ENCODE measurements at regions not wholly inside any gene's neighbourhood (a gene's known extent, or its start where the extent isn't known, plus 50 kb on each side); places are given as distances from the start of the nearest gene placed in this dataset.

DNA sequence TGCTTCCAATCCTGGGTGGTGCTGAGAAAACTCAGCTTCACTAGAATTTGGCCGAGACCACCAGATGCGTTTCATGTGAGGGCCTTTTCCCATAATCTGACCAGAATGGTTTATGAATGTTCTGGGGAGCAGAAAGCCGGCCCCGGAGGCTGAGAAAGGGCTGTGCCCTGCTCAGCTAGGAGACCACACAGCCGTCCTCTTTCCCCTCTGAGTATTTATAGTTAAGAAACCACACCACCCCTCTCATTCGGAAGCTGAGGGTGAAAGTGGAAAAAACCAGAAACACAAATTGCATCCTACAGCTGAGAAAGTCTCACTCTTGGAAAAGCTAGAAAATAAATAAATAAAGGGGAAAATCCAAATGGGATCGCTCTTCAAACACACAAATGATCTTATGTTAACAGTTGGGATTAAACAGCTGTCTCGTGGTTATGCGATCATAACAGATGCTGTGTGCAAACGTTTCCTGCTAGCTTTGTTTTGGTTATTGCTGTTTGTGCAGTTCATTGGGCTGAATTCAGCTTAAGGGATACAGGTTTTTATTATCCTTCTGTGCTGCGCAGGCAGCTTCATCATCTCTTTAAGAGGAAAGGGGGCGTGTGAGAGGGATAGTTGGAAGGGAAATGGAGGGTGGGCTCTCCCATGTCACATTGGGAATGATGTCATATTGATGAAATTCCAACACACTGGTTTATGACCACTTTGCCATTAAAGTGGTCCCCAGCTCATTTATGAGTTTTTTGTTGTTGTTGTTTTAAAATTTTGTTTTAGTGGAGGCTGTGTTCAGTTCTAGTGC, 1026.2 kb upstream of the NR2F2 start:
- Histone ChIP-seq H3K36me3 (ENCODE audit: insufficient read depth, low read depth, low read length) (no peaks in the 10 kb centered on the region), H3K9me3 (ENCODE audit: insufficient read depth, low read depth, low read length) (no peaks in the 10 kb centered on the region), H3K9ac (ENCODE audit: low read depth, low read length) (no peak overlapping the region), H3K27me3 (ENCODE audit: insufficient read depth, low read length) (no peaks in the 10 kb centered on the region), H3K4me3 (ENCODE audit: low read length) (no peak overlapping the region), H3K4me1 (ENCODE audit: insufficient read depth, low read length) (no peaks in the 10 kb centered on the region), H3K27ac (ENCODE audit: low read length) (no peak overlapping the region)

DNA sequence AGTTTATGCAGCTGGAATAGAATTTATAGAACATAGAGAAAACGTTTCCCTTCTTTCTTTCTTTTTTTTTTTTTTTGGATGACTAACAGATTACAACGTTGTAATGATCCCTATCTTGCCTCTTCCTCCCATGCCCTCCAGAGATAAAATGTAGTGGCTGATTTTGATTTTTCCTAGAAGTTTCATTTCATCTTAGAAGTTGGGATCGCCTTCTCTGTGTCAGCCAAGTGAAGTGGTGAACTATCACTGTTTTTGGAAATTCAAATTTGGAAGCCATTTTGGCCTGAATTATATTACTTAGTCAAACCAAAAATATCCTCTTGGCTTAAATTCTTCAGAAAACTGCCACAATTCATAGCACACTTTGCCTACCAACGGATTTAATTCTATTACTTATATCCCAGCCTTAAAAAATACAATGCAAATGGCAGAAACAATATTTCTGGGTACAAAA, 1025.5 kb upstream of the NR2F2 start:
- Histone ChIP-seq H3K36me3 (ENCODE audit: insufficient read depth, low read depth, low read length) (no peaks in the 10 kb centered on the region), H3K4me1 (ENCODE audit: insufficient read depth, low read length) (no peaks in the 10 kb centered on the region), H3K9ac (ENCODE audit: low read depth, low read length) (no peak overlapping the region), H3K4me3 (ENCODE audit: low read length) (no peak overlapping the region), H3K27me3 (ENCODE audit: insufficient read depth, low read length) (no peaks in the 10 kb centered on the region), H3K27ac (ENCODE audit: low read length) (no peak overlapping the region), H3K9me3 (ENCODE audit: insufficient read depth, low read depth, low read length) (no peaks in the 10 kb centered on the region)

DNA sequence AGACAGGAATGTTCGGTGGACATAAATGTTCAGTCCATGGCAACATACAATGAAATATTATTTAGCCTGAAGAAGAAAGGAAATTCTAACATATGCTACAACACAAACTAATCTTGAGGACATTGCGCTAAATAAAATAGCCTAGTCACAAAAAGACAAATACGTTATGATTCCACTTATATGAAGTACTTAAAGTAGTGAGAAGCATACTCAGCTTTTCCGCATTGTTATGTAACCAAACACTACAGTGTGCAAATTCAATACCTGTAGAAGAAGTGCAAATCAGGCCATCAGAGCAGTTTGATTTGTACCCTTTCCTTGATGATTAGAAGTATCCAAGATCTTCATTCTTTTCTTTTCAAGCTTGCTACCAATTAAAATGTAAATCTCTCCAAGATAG, 1023.4 kb upstream of the NR2F2 start:
- Histone ChIP-seq H3K9me3 (ENCODE audit: insufficient read depth, low read depth, low read length) (no peaks in the 10 kb centered on the region), H3K36me3 (ENCODE audit: insufficient read depth, low read depth, low read length) (no peaks in the 10 kb centered on the region), H3K4me1 (ENCODE audit: insufficient read depth, low read length) (no peaks in the 10 kb centered on the region), H3K9ac (ENCODE audit: low read depth, low read length) (no peak overlapping the region), H3K27me3 (ENCODE audit: insufficient read depth, low read length) (no peaks in the 10 kb centered on the region), H3K4me3 (ENCODE audit: low read length) (no peak overlapping the region), H3K27ac (ENCODE audit: low read length) (no peak overlapping the region)

DNA sequence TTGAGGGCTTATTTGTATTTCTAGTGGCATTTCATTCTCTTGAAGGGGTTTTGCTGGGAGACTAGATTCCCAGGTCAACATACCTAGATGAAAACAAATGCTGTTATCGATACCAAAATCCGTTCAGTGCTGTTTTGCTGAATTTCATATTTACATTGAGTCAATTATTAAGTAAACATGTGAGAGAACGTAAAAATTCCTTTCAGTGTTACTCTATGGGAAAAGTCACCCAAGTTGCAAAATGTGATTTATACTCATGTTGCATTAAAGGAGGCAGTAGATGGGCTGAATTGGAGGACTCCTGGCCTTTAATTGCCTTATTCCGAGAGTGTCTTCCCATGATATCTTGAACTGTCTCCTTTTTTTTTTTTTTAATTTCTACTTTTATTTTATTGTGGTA, 1011.3 kb upstream of the NR2F2 start:
- H3K9me3 ChIP-seq (ENCODE audit: insufficient read depth, low read depth, low read length): no peaks in the 10 kb centered on the region
- H3K27ac ChIP-seq (ENCODE audit: low read length): no peak overlapping the region
- H3K36me3 ChIP-seq (ENCODE audit: insufficient read depth, low read depth, low read length): no peaks in the 10 kb centered on the region
- no peaks in the 10 kb centered on the region for H3K27me3 ChIP-seq (ENCODE audit: insufficient read depth, low read length)
- H3K4me3 ChIP-seq (ENCODE audit: low read length): no peak overlapping the region
- H3K9ac ChIP-seq (ENCODE audit: low read depth, low read length): no peak overlapping the region
- no peaks in the 10 kb centered on the region for H3K4me1 ChIP-seq (ENCODE audit: insufficient read depth, low read length)

DNA sequence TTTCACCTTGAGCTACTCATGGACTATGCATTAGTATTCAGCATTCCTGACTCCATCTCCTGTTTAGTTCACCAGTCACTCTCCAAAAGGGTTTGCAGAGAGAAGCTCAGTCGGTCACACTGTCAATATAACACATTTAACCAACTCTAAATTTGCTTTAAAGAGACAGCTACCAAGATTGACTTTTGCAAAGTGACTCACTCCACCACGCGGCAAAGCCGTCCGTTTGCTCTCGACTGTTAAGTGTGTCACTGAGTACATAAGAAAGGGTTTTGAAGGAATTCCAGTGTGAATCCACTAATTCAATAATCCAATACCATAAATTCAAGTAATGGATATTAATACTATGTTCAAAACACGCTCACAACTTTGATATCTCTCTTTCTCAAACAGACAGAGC, 1006.7 kb upstream of the NR2F2 start:
- Histone ChIP-seq H3K4me1 (ENCODE audit: insufficient read depth, low read length) (no peaks in the 10 kb centered on the region), H3K36me3 (ENCODE audit: insufficient read depth, low read depth, low read length) (no peaks in the 10 kb centered on the region), H3K4me3 (ENCODE audit: low read length) (no peak overlapping the region), H3K9me3 (ENCODE audit: insufficient read depth, low read depth, low read length) (no peaks in the 10 kb centered on the region), H3K27me3 (ENCODE audit: insufficient read depth, low read length) (peaks cover 32% of the 10 kb centered on the region), H3K9ac (ENCODE audit: low read depth, low read length) (no peak overlapping the region), H3K27ac (ENCODE audit: low read length) (no peak overlapping the region)

DNA sequence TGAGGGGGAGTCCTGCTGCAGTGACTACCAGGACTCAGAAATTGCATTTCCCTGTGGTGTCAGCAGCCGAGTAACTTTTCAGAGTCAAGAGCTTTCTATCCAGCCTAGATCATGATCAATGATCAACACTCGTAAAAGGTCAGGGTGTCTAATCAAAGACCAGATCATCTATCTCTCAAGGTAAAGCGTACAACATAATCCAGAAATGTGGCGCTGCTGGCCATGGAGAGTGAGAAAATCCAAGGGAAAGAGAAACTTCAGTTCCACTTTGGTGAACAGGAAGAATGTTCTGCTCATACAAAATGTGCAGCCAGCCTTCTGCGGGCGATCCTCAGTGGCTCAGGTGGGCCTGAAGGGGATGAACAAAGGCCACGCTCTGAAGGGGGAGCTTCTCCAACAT, 1005.8 kb upstream of the NR2F2 start:
- no peak overlapping the region for H3K9ac ChIP-seq (ENCODE audit: low read depth, low read length)
- H3K4me3 ChIP-seq (ENCODE audit: low read length): no peak overlapping the region
- no peak overlapping the region for H3K27ac ChIP-seq (ENCODE audit: low read length)
- no peaks in the 10 kb centered on the region for H3K9me3 ChIP-seq (ENCODE audit: insufficient read depth, low read depth, low read length)
- H3K4me1 ChIP-seq (ENCODE audit: insufficient read depth, low read length): no peaks in the 10 kb centered on the region
- H3K27me3 ChIP-seq (ENCODE audit: insufficient read depth, low read length): peaks cover 32% of the 10 kb centered on the region
- no peaks in the 10 kb centered on the region for H3K36me3 ChIP-seq (ENCODE audit: insufficient read depth, low read depth, low read length)

DNA sequence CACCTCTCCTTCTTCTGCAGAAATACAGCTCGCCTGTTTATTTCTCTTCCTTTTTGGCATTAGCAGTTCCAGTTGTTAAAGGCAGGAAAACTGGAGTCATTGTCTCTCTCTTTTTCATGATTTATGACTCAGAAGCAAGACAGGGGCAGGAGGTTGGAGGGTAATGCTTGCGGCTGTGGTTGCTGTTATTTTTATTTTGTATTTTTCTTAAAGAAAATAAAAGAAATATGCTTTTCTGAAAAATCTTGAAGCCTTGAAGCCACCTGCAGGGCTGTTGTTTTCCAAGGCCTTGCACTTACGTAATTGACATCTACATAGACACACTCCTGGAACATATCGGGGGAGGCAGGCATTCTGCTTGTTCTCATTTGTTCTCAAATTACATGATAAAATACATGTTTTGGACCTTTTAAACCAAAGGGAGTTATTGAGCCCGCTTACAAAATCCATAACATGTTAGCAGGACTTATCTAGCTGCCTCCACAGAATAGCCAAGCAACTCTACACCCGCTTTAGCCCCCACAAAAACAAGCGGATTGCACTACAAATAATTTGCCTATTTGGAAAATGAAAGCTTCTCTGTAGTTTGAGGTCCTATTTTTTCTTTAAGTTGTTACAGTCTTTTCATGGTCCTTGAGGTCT, 1004.6 kb upstream of the NR2F2 start:
- H3K27ac ChIP-seq (ENCODE audit: low read length): no peak overlapping the region
- no peak overlapping the region for H3K9ac ChIP-seq (ENCODE audit: low read depth, low read length)

DNA sequence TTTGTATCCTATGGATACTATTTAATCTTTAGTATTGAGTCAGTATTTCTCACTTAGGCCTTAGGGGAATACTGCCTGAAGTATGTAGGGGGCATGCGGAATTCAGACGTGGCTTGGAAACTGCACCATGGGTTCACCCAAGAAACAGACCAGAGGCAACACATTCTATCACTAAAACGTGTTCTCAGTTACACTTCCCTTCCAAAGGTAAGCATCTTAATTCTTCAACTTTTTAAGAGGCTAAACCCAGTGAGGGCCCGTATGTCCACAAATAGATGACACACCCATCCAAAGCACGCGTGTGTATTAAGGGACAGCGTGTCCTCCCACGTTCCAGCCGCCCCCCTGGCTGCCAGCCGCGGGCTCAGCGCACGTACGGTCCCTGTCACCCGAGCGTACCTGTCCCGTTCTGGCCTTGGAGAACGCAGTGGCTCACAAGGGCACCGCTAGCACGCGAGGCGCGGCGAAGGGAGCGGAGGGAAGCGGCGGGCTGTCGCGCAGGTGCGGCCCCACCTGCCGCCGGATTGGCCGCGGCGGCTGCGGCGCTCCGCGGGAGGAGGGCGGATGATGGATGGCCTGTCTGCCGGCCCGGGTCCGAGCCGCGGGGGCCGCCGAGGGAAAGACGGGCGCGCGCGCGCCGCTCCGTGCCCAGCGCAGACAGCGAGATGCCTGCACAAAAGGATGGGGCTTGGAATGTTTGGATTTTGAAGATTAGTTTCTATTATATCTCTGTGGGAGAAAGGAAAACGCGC, 1003.9 kb upstream of the NR2F2 start:
- no peaks in the 10 kb centered on the region for H3K9me3 ChIP-seq (ENCODE audit: insufficient read depth, low read depth, low read length)
- no peaks in the 10 kb centered on the region for H3K36me3 ChIP-seq (ENCODE audit: insufficient read depth, low read depth, low read length)
- peak overlapping the region; percentile 79 for H3K4me3 ChIP-seq (ENCODE audit: low read length)
- no peaks in the 10 kb centered on the region for H3K4me1 ChIP-seq (ENCODE audit: insufficient read depth, low read length)
- no peak overlapping the region for H3K27ac ChIP-seq (ENCODE audit: low read length)
- H3K27me3 ChIP-seq (ENCODE audit: insufficient read depth, low read length): peaks cover 32% of the 10 kb centered on the region
- H3K9ac ChIP-seq (ENCODE audit: low read depth, low read length): peak overlapping the region; percentile 15; the same call in 1 of the 2 replicates

More for the DNA sequence above, 1004.6 kb upstream of the NR2F2 start:
- Histone ChIP-seq H3K27me3 (ENCODE audit: insufficient read depth, low read length) (peaks cover 32% of the 10 kb centered on the region), H3K36me3 (ENCODE audit: insufficient read depth, low read depth, low read length) (no peaks in the 10 kb centered on the region), H3K4me1 (ENCODE audit: insufficient read depth, low read length) (no peaks in the 10 kb centered on the region), H3K4me3 (ENCODE audit: low read length) (no peak overlapping the region), H3K9me3 (ENCODE audit: insufficient read depth, low read depth, low read length) (no peaks in the 10 kb centered on the region)

DNA sequence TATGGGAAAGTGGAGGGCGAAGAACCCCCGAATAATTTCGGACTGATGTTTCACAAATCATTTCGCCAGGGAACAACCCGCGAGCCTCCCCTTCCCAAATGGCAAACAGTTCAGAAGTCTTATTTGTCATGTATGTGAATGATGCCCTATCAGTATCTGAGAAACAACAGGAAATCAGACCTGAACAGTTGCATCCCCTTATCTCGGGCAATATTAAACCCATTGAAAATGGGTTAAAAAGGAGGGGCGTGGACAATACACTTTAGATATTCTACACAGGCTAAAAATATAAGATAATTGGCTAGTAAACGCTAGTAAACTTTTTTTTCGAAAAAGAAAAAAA, 1003.3 kb upstream of the NR2F2 start:
- Histone ChIP-seq H3K27me3 (ENCODE audit: insufficient read depth, low read length) (peaks cover 32% of the 10 kb centered on the region), H3K36me3 (ENCODE audit: insufficient read depth, low read depth, low read length) (no peaks in the 10 kb centered on the region), H3K4me3 (ENCODE audit: low read length) (peak overlapping the region; percentile 79), H3K4me1 (ENCODE audit: insufficient read depth, low read length) (no peaks in the 10 kb centered on the region), H3K9me3 (ENCODE audit: insufficient read depth, low read depth, low read length) (no peaks in the 10 kb centered on the region), H3K9ac (ENCODE audit: low read depth, low read length) (peak overlapping the region; percentile 15; the same call in 1 of the 2 replicates), H3K27ac (ENCODE audit: low read length) (no peak overlapping the region)

DNA sequence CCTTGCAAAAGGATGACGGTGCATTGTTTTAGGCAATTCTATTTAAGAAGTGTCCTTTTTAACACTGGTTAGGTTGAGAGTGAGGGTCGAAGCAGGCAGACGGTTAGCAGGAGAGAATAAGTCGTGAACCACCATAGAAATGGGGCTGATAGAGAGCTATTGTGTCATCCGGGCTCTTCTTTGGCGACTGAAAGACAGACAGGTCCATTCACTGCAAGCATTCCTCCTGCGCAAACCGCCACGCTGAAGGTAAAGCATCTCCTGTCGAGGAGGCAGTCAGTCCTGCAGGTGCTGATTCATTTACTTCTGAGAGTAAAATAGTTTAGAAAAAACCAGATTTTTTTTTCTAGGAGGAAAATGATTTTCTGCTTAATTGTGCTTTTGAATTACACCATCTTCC, 1002.8 kb upstream of the NR2F2 start:
- no peaks in the 10 kb centered on the region for H3K4me1 ChIP-seq (ENCODE audit: insufficient read depth, low read length)
- no peak overlapping the region for H3K9ac ChIP-seq (ENCODE audit: low read depth, low read length)
- no peak overlapping the region for H3K27ac ChIP-seq (ENCODE audit: low read length)
- H3K4me3 ChIP-seq (ENCODE audit: low read length): no peak overlapping the region
- H3K36me3 ChIP-seq (ENCODE audit: insufficient read depth, low read depth, low read length): no peaks in the 10 kb centered on the region
- peaks cover 32% of the 10 kb centered on the region for H3K27me3 ChIP-seq (ENCODE audit: insufficient read depth, low read length)
- no peaks in the 10 kb centered on the region for H3K9me3 ChIP-seq (ENCODE audit: insufficient read depth, low read depth, low read length)

DNA sequence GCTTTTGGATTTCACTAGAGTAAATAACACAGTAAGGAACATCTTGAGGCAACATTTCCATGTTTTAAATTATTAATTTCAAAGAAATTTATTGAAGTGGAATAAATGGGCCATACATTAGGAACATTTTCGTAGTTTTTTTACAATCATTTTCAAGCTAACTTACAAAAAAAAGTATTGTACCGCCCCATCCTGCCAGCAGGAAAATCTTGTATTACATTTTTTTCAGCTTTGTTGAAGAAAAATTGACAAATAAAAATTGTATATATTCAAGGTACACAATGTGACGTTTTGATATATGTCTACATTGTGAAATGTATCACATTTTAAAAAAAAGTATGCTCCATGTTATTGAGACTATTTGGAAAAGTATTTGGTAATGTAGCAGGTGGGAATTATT, 1001.9 kb upstream of the NR2F2 start:
- Histone ChIP-seq H3K9ac (ENCODE audit: low read depth, low read length) (no peak overlapping the region), H3K36me3 (ENCODE audit: insufficient read depth, low read depth, low read length) (no peaks in the 10 kb centered on the region), H3K9me3 (ENCODE audit: insufficient read depth, low read depth, low read length) (no peaks in the 10 kb centered on the region), H3K4me1 (ENCODE audit: insufficient read depth, low read length) (no peaks in the 10 kb centered on the region), H3K4me3 (ENCODE audit: low read length) (no peak overlapping the region), H3K27me3 (ENCODE audit: insufficient read depth, low read length) (peaks cover 32% of the 10 kb centered on the region), H3K27ac (ENCODE audit: low read length) (no peak overlapping the region)

DNA sequence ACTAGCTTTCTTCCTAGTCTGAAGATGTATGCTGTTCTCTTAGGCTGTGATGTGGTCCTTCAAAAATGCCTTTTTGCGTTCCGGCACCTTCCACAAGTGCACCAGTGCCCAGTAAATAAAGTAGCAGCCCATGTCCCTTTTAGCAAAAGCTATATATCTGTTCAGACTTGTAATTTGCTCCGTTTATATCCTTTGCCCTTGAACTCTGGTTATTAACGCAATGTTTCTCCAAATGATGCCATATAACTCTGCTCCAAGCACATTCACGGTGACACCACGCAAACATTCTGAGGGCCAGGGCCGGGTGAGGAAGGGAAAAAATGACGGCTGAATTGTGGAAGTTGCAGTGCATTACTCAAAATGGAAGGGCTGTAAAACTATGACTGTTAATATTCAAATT, 1001.1 kb upstream of the NR2F2 start:
- H3K4me3 ChIP-seq (ENCODE audit: low read length): no peak overlapping the region
- no peaks in the 10 kb centered on the region for H3K36me3 ChIP-seq (ENCODE audit: insufficient read depth, low read depth, low read length)
- no peak overlapping the region for H3K27ac ChIP-seq (ENCODE audit: low read length)
- no peak overlapping the region for H3K9ac ChIP-seq (ENCODE audit: low read depth, low read length)
- H3K27me3 ChIP-seq (ENCODE audit: insufficient read depth, low read length): peaks cover 32% of the 10 kb centered on the region
- no peaks in the 10 kb centered on the region for H3K4me1 ChIP-seq (ENCODE audit: insufficient read depth, low read length)
- H3K9me3 ChIP-seq (ENCODE audit: insufficient read depth, low read depth, low read length): no peaks in the 10 kb centered on the region

Data from iPS-20b (cell line).